Kidney epithelial cell (primary cell): ENCODE measurements at regions not wholly inside any gene's neighbourhood (a gene's known extent, or its start where the extent isn't known, plus 50 kb on each side); places are given as distances from the start of the nearest gene placed in this dataset.

Experiments
- DNase-seq: peaks from one replicate; pipeline ENCODE4 v3.0.0-alpha.2; 2010; ENCODE audit warnings: low read depth
- H3K27me3 ChIP-seq: 2 replicates; pipeline ENCODE4 v1.6.0; 2011; ENCODE audit warnings: low read length; ENCODE audit not compliant: control insufficient read depth, insufficient read depth
- H3K36me3 ChIP-seq: 2 replicates; pipeline ENCODE4 v1.5.1; 2011; ENCODE audit warnings: low read length; ENCODE audit not compliant: control insufficient read depth, insufficient read depth
- H3K4me3 ChIP-seq: 2 replicates; pipeline ENCODE4 v1.5.1; 2011; ENCODE audit warnings: low read depth, mild to moderate bottlenecking, control low read depth, low read length
- CTCF ChIP-seq: IDR thresholded peaks from 2 replicates; pipeline ENCODE4 v1.5.1; 2011; ENCODE audit warnings: mild to moderate bottlenecking, moderate library complexity, low read length, control low read depth, inconsistent platforms; ENCODE audit not compliant: insufficient read depth, poor library complexity, severe bottlenecking

- TF ChIP-seq CTCF: no peak
- peaks cover 2% of the 10 kb centered on the region for H3K27me3 ChIP-seq
Measured at GRCh38 chr1:101307985-101308689, 71.3 kb downstream of the S1PR1 start.

GRCh38 chr1:101308935-101309333, 72.1 kb downstream of the S1PR1 start:
- Histone ChIP-seq H3K4me3 (no peak overlapping the region), H3K27me3 (peaks cover 2% of the 10 kb centered on the region), H3K36me3 (no peaks in the 10 kb centered on the region)
- TF ChIP-seq CTCF: no peak
- DNase-seq: no peak

More at GRCh38 chr1:101307985-101308689, 71.3 kb downstream of the S1PR1 start:
- H3K4me3 ChIP-seq: no peak overlapping the region
- H3K36me3 ChIP-seq: no peaks in the 10 kb centered on the region
- DNase-seq: no peak

- peaks cover 2% of the 10 kb centered on the region for H3K27me3 ChIP-seq
- no peaks in the 10 kb centered on the region for H3K36me3 ChIP-seq
- no peak for DNase-seq
- TF ChIP-seq CTCF: peak; percentile 90
- H3K4me3 ChIP-seq: peak overlapping the region; percentile 10
Measured at GRCh38 chr1:101309334-101310311, 72.8 kb downstream of the S1PR1 start.

GRCh38 chr1:101310506-101310905, 73.7 kb downstream of the S1PR1 start:
- no peak for TF ChIP-seq CTCF
- no peak for DNase-seq
- H3K27me3 ChIP-seq: peaks cover 2% of the 10 kb centered on the region
- no peaks in the 10 kb centered on the region for H3K36me3 ChIP-seq
- H3K4me3 ChIP-seq: no peak overlapping the region

GRCh38 chr1:101311146-101311920, 74.5 kb downstream of the S1PR1 start:
- peaks cover 2% of the 10 kb centered on the region for H3K27me3 ChIP-seq
- TF ChIP-seq CTCF: no peak

More at GRCh38 chr1:101311146-101311920, 74.5 kb downstream of the S1PR1 start:
- DNase-seq: no peak
- Histone ChIP-seq H3K36me3 (no peaks in the 10 kb centered on the region), H3K4me3 (no peak overlapping the region)
